Stimulated activated memory B cell treated with anti-CD40 and anti-IgM and Interleukin-4, amounts not matched to agents 10 μg/mL and 1 μg/mL and 100 μg/mL, for 72 hours (primary cell): ENCODE measurements at regions not wholly inside any gene's neighbourhood (a gene's known extent, or its start where the extent isn't known, plus 50 kb on each side); places are given as distances from the start of the nearest gene placed in this dataset.

Source experiments
- ATAC-seq: fragments of 150-1000 bp; cut with Tn5 transposase; 2 replicates; pipeline ENCODE4 v1.10.0; 2021
- H3K27ac Mint-ChIP-seq: one replicate; pipeline ENCODE4 v1.8.0; 2022; ENCODE audit warnings: mild to moderate bottlenecking, mixed read lengths
- H3K27me3 Mint-ChIP-seq: one replicate; pipeline ENCODE4 v1.8.0; 2022; ENCODE audit warnings: mixed read lengths
- H3K36me3 Mint-ChIP-seq: one replicate; pipeline ENCODE4 v1.8.0; 2022; ENCODE audit warnings: mixed read lengths
- H3K4me1 Mint-ChIP-seq: one replicate; pipeline ENCODE4 v1.8.0; 2022; ENCODE audit warnings: mixed read lengths
- H3K4me3 Mint-ChIP-seq: one replicate; pipeline ENCODE4 v1.8.0; 2022; ENCODE audit warnings: mild to moderate bottlenecking, moderate library complexity, mixed read lengths
- H3K9me3 Mint-ChIP-seq: one replicate; pipeline ENCODE4 v1.8.0; 2022; ENCODE audit warnings: mixed read lengths

DNA sequence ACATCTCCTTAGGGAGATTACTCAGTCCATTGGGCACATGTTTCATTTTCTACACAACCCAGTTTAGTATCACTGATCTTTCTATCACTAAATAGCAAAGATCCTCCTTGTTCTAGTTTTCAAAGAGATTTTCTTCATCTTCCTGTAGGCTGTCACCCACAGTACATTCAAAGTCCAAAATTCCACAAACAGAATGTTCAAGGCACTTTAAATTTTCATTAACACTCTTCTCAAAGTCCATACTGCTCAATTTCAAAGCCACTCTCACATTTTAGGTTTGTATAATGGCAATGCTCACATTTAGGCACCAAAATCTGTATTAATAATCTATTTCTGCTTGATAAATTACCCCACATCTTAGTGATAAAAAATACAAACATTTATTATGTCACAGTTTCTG lies 152.8 kb downstream of the FSIP2 start:
- H3K36me3 Mint-ChIP-seq: no peaks in the 10 kb centered on the region
- H3K27ac Mint-ChIP-seq: no peak overlapping the region
- no peaks in the 10 kb centered on the region for H3K4me1 Mint-ChIP-seq
- H3K4me3 Mint-ChIP-seq: no peak overlapping the region
- no peaks in the 10 kb centered on the region for H3K27me3 Mint-ChIP-seq
- no peaks in the 10 kb centered on the region for H3K9me3 Mint-ChIP-seq
- ATAC-seq: no peak

DNA sequence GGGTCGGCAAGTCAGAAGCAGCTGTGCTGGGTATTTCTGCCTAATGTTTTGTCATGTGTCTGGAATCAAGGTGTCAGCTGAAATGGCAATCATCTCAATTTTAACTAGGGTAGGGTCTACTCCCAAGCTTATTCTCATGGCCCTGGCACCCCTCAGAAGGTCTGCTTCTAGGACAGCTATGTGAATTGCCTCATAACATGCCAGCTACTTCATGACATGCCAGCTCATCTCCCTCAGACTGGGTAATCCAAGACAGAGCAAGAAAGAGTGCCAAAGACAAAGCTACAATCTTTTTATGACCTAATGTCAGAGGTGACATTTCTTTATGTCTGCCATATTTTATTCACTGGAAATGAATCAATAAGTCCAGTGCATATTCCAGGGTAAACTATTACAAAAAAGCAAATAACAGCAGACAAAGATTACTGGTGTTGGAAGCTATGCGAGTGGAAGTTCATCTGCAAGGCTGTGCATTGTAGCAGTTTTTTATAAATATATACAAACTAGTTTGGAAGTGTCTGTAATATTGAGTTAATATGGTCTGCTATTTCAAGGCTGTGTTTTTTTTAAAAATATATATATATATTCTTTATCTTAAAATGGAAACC lies 153.3 kb downstream of the FSIP2 start:
- Mint-ChIP-seq H3K4me3 (no peak overlapping the region), H3K4me1 (no peaks in the 10 kb centered on the region), H3K27me3 (no peaks in the 10 kb centered on the region), H3K27ac (no peak overlapping the region), H3K9me3 (no peaks in the 10 kb centered on the region), H3K36me3 (no peaks in the 10 kb centered on the region)
- ATAC-seq: no peak

DNA sequence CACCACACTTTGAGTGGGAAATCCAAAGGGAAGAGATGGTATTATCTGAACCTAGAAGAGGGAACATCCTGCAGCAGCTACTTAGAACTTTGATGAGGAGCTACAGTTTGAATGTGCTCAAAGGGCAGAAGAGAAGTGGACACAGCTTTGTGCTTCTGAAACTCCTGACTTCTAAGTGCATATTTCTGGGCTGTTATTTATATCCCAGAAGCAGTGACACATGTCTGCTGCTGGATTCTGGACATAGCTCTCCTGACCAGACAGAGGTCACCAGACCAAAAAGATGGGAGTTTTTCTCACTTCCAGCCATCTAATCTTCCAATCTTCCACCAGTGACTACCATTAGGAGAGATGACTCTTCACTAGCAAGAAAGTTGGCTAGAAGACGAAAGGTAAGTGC lies 153.9 kb downstream of the FSIP2 start:
- Mint-ChIP-seq H3K9me3 (no peaks in the 10 kb centered on the region), H3K4me3 (no peak overlapping the region), H3K36me3 (no peaks in the 10 kb centered on the region), H3K27me3 (no peaks in the 10 kb centered on the region), H3K4me1 (no peaks in the 10 kb centered on the region), H3K27ac (no peak overlapping the region)
- no peak for ATAC-seq

DNA sequence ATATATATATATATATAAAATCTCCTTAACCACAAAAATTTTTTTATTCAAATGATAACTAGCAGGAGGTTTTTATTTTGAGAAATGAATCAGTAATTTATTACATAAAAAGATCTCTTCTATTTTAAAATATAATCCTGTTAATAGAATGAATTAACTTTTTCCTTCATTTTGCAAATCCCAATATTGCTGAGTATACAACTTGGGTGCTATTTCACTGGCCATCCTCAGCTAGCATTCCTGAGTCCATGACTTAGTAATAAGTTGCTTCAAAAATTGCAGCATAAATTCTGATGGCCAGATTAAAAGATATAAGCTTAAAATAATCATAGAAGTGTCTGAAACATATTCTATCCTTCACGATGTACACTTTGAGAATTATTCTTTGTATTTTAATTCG lies 155.6 kb downstream of the FSIP2 start:
- no peak for ATAC-seq
- no peaks in the 10 kb centered on the region for H3K9me3 Mint-ChIP-seq
- H3K27me3 Mint-ChIP-seq: no peaks in the 10 kb centered on the region
- H3K4me3 Mint-ChIP-seq: no peak overlapping the region
- no peaks in the 10 kb centered on the region for H3K36me3 Mint-ChIP-seq
- H3K4me1 Mint-ChIP-seq: no peaks in the 10 kb centered on the region
- H3K27ac Mint-ChIP-seq: no peak overlapping the region

DNA sequence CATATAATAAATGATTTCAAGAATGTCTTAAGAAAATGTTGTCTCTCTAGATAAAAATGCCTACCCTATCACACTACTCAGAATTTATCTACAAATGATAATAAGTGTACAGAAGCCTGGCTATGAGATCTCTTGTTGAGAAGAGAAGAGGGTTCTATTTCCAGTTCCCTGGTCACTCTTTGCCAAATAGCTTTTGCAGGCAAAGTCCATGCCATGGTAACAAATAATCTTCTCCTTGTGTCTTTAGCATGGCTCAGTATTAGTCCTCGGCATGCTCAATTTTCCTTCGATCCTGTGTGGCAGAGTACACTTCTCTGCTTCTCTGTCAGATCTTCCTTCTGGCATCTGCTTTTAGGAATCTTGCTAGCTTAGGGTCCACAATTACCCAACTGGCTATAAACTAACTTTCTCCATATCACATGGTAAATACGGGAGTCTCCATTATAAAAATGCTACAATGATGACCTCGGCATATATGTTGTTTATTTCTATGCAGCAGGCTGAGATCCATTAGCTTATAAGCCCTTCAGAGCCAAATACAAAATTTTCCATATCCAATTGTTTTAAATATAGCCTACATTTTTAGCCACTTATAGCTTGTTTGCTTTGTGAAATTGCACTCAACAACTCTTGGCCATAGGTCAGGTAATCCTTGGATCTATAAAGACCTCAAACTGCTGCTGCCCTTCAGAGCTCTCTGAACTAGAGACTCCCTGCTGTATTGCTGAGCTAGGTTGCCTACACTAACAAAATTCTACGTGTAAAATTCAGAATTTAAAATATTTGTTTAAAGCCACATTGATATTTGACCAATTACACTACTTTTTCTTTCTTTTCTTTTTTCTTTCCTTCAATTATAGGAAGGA lies 157.5 kb downstream of the FSIP2 start:
- no peaks in the 10 kb centered on the region for H3K36me3 Mint-ChIP-seq
- H3K4me1 Mint-ChIP-seq: no peaks in the 10 kb centered on the region
- no peak for ATAC-seq
- H3K27me3 Mint-ChIP-seq: no peaks in the 10 kb centered on the region
- no peaks in the 10 kb centered on the region for H3K9me3 Mint-ChIP-seq
- H3K4me3 Mint-ChIP-seq: no peak overlapping the region
- H3K27ac Mint-ChIP-seq: no peak overlapping the region

DNA sequence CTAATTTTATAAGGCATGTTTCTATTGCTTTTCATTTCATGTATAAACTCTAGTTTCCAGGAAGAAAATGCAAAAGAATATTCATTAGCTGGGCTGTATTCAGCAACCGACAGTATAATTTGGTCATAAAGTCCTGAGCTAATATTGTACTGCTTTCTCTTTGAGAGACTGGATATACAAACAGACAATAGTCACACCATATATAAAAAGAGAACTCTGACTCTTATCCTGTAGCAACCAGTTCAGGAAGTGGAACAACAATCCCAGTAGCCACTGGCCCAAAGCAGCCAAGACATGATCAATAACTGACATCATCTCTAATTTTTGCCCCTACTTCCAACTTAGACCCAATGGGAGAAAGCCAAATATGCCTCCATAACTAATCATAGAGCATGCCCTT lies 160.8 kb downstream of the FSIP2 start:
- Mint-ChIP-seq H3K9me3 (no peaks in the 10 kb centered on the region), H3K36me3 (no peaks in the 10 kb centered on the region), H3K27ac (no peak overlapping the region), H3K27me3 (no peaks in the 10 kb centered on the region), H3K4me3 (no peak overlapping the region), H3K4me1 (no peaks in the 10 kb centered on the region)
- no peak for ATAC-seq

DNA sequence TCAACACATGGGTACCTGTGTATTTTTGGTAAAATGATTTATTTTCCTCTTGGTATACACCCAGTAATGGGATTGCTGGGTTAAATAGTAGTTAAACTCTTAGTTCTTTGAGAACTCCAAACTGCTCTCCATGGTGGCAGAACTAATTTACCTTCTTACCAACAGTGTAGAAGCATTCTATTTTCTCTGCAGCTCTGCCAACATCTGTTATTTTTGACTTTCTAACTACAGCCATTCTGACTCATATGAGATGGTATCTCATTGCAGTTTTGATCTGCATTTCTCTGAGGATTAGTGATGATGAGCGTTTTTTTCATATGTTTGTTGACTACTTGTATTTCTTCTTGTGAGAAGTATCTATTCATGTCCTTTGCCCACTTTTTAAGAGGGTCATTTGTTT lies 180.6 kb downstream of the FSIP2 start:
- Mint-ChIP-seq H3K9me3 (no peaks in the 10 kb centered on the region), H3K36me3 (no peaks in the 10 kb centered on the region), H3K27me3 (no peaks in the 10 kb centered on the region), H3K4me1 (no peaks in the 10 kb centered on the region), H3K4me3 (no peak overlapping the region), H3K27ac (no peak overlapping the region)
- no peak for ATAC-seq

DNA sequence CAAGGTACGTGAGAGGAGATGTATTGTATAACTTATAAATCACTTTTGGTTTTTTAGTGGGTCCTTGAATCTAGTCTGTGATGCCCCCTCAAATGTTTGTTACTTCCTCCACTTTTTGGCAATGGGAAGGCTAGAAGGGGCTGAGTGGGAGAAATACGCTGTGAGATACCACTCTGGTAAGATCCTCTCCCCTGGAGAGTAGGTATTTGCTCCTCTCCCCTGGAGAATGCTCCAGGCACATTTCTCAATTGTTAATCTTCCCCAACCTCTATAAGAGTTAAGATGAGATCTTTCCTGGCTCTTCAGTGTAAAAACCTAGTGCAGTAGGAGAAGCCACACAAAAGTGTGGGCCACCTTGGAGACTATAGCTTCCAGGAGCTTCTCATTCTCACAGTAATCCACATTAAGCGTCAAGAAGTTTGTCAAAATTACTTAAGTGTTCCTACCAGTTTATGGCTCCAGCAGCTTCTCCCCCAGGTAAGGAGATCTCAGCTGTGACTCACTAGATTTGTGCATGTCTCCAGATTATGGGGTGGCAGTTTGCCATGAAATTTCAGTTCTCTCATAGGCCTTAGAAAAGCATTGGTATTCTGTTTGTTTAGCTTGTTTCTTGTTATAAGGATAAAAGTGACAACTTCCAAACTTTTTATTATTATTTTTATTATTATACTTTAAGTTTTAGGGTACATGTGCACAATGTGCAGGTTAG lies 182.6 kb downstream of the FSIP2 start:
- H3K27ac Mint-ChIP-seq: no peak overlapping the region
- H3K9me3 Mint-ChIP-seq: no peaks in the 10 kb centered on the region
- no peak for ATAC-seq
- H3K36me3 Mint-ChIP-seq: no peaks in the 10 kb centered on the region
- no peak overlapping the region for H3K4me3 Mint-ChIP-seq
- H3K27me3 Mint-ChIP-seq: no peaks in the 10 kb centered on the region
- no peaks in the 10 kb centered on the region for H3K4me1 Mint-ChIP-seq

DNA sequence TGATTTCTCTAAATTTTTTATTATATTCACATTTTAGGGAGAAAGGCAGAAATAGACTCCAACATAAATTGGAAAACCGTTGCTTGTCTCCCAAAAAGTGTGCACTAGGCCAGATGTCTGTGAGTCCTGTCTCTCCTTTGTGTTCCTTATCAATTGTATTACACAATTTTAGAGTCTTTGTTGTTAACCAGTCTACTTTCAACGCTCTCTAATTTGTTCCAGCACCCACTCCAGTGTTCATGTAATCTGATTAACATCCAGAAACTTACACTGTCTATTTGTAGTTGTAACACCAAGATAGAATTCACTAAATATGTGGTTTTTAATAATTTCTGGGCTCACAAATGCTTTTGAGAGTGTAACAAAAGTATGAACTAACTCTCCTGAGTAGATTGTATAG lies 195.6 kb downstream of the FSIP2 start:
- no peak for ATAC-seq
- Mint-ChIP-seq H3K27ac (no peak overlapping the region), H3K4me1 (no peaks in the 10 kb centered on the region), H3K27me3 (no peaks in the 10 kb centered on the region), H3K4me3 (no peak overlapping the region), H3K9me3 (no peaks in the 10 kb centered on the region), H3K36me3 (no peaks in the 10 kb centered on the region)

DNA sequence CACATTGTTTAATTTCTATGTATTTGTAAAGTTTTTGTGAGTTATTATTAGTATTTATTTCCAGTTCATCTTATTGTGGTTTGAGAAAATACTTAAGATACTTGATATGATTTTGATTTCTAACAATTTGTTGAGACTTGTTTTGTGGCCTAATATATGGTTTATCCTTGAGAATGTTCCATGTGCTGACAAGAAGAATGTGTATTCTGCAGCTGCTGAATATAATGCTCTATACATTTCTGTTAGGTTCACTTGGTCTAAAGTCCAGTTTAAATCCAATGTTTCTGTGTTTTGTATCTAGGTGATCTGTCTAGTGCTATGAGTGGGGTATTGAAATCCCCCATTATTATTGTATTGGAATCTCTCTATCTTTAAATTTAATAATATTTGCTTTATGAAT lies 201.3 kb downstream of the FSIP2 start:
- Mint-ChIP-seq H3K9me3 (peaks cover 10% of the 10 kb centered on the region), H3K27me3 (no peaks in the 10 kb centered on the region), H3K4me3 (no peak overlapping the region), H3K27ac (no peak overlapping the region), H3K4me1 (no peaks in the 10 kb centered on the region), H3K36me3 (peaks cover 32% of the 10 kb centered on the region)
- ATAC-seq: no peak

DNA sequence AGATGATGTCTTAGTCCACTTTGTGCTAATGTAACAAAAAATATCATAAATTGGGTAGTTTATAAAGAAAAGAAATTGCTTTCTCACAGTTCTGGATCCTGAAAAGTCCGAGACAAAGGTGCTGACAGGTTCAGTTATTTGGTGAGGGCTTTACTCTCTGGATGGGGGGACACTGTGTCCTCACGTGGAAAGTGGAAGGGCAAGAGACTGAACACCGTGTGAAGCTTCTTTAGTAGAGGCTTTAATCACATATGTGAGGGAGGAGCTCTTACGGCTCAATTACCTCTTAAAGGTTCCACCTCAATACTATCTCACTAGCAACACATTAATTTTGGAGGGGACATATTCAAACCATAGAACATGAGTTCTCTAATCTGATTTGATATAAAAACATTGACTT lies 204.3 kb downstream of the FSIP2 start:
- Mint-ChIP-seq H3K36me3 (peaks cover 37% of the 10 kb centered on the region), H3K4me3 (no peak overlapping the region), H3K27ac (no peak overlapping the region), H3K9me3 (peaks cover 11% of the 10 kb centered on the region), H3K27me3 (no peaks in the 10 kb centered on the region), H3K4me1 (no peaks in the 10 kb centered on the region)
- ATAC-seq: no peak

DNA sequence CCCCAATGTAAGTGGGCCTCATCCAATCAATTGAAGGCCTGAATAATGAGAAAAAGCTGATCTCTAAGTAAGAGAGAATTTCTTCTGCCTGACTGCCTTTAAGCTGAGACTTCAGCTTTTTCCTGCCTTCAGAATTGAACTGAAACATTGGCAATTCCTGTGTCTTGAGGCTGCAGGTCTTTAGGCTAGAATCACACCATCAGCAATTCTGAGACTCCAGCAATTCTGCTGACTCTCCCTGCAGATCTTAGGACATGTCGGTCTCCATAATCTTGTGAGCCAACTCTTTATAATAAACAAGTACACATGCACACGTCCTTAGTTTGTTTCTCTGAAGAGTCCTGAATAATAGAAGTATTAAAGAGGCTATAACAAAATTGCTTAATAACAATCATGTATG lies 209.1 kb downstream of the FSIP2 start:
- H3K4me3 Mint-ChIP-seq: no peak overlapping the region
- no peak for ATAC-seq

DNA sequence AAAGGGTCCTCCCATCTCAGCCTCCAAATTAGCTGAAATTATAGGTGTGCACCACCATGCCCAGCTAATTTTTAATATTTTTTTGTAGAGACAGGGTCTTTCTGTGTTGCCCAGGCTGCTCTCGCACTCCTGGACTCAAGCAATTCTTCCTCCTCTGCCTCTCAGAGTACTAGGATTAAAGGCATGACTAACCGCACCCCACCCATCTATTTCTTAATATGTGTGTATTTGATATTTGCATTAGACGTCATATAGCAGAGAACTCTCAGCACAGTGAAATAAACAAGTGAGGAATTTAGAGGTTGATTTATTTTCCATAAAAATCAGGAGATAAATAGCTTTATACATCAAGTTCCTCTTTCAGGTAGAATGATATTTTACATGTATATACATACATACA lies 213.5 kb downstream of the FSIP2 start:
- no peak overlapping the region for H3K4me3 Mint-ChIP-seq
- no peaks in the 10 kb centered on the region for H3K27me3 Mint-ChIP-seq
- ATAC-seq: no peak
- H3K27ac Mint-ChIP-seq: no peak overlapping the region
- H3K4me1 Mint-ChIP-seq: no peaks in the 10 kb centered on the region
- peaks cover 9% of the 10 kb centered on the region for H3K36me3 Mint-ChIP-seq
- no peaks in the 10 kb centered on the region for H3K9me3 Mint-ChIP-seq

More for the DNA sequence above, 209.1 kb downstream of the FSIP2 start:
- Mint-ChIP-seq H3K27ac (no peak overlapping the region), H3K9me3 (peaks cover 5% of the 10 kb centered on the region), H3K27me3 (no peaks in the 10 kb centered on the region), H3K4me1 (no peaks in the 10 kb centered on the region), H3K36me3 (peaks cover 32% of the 10 kb centered on the region)

DNA sequence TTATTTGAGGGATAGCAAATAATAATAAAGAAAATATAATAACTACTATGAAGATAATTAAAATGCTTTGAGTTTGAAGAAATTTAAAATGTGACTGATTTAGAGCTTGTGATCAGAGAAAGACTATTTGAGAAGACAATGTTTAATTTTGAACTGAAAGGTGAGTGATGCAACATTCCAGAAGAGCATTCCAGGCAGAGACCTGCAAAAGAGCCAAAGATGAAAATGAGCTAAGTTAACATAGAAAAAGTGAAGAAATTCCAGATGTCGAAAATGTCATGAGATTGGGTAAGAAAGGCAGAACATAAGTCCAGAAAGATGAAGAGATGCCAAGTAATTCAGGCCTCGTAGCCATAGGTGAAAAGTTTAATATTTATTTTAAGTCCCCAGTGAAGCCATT lies 215.8 kb downstream of the FSIP2 start:
- Mint-ChIP-seq H3K9me3 (peaks cover 6% of the 10 kb centered on the region), H3K4me1 (no peaks in the 10 kb centered on the region), H3K27ac (no peak overlapping the region), H3K4me3 (no peak overlapping the region), H3K36me3 (peaks cover 14% of the 10 kb centered on the region), H3K27me3 (no peaks in the 10 kb centered on the region)
- ATAC-seq: no peak

DNA sequence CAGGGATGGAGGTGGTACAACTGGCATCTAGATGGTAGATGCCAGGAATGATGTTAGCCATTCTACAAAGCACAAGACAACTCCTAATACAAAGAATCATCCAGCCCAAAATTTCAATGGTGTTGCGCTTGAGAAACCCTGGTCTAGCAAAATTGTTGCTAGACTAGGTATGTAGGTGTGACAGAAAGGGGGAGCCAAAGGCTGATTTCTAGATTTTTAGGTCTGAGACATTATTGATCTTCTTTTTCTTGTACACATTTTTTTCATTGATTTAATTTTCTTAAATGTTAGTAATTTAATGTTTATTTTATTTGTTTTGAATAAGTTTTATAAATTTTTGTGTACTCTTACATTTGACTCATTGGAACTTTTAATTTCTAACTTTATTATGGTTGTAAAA lies 216.4 kb downstream of the FSIP2 start:
- peaks cover 13% of the 10 kb centered on the region for H3K36me3 Mint-ChIP-seq
- H3K9me3 Mint-ChIP-seq: peaks cover 6% of the 10 kb centered on the region
- no peak overlapping the region for H3K4me3 Mint-ChIP-seq
- no peak overlapping the region for H3K27ac Mint-ChIP-seq
- no peak for ATAC-seq
- no peaks in the 10 kb centered on the region for H3K4me1 Mint-ChIP-seq
- no peaks in the 10 kb centered on the region for H3K27me3 Mint-ChIP-seq

DNA sequence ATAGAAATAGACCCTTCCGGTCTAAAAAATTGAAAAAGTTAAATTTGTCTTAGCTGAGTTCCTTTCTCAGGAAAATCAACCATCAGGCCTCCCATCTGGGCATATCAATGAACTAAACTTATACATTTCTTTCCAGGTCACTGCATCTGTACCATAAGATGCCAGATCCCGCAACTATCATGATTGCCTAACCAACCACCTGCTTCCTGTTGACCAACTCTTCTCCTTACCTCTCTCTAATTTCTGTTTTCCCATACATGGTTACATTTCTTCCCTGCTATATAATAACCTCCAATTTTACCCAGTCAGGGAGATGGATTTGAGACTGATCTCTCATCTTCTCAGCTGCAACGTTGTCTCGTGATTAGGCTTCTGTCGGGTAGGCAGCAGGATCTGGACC lies 228.7 kb downstream of the FSIP2 start:
- ATAC-seq: no peak

More for the DNA sequence above, 228.7 kb downstream of the FSIP2 start:
- Mint-ChIP-seq H3K27ac (no peak overlapping the region), H3K36me3 (peaks cover 3% of the 10 kb centered on the region), H3K4me1 (no peaks in the 10 kb centered on the region), H3K9me3 (peaks cover under 1% of the 10 kb centered on the region), H3K4me3 (no peak overlapping the region), H3K27me3 (no peaks in the 10 kb centered on the region)
